ENCODE measurements at regions not wholly inside any gene's neighbourhood (a gene's known extent, or its start where the extent isn't known, plus 50 kb on each side); places are given as distances from the start of the nearest gene placed in this dataset.
"Not testable (repeated sequence)": the region's sequence is repeated elsewhere in the genome, so short reads cannot be mapped to it uniquely, and the experiment has no call there.

DNA sequence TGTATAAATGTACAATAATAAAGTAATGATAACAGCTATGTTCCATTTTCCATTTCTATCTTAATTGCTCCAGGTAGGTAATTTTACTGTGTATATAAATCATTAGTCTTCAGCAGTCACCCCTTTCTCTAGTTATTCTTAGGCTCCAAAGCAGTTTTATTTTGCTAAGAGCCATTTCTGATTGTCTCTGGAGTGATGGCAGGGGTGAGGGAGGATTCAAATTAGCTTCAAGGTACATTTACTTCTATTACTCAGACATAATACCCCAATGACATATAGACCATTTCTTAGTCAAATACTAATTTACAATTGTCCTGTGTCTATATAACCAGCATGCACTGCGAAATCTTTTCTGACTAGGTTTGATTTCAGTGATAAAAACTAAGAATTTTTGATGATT, 663.4 kb upstream of the PRMT6 start:
- no peak for DNase-seq (ENCODE audit: low read depth, low spot score)

DNA sequence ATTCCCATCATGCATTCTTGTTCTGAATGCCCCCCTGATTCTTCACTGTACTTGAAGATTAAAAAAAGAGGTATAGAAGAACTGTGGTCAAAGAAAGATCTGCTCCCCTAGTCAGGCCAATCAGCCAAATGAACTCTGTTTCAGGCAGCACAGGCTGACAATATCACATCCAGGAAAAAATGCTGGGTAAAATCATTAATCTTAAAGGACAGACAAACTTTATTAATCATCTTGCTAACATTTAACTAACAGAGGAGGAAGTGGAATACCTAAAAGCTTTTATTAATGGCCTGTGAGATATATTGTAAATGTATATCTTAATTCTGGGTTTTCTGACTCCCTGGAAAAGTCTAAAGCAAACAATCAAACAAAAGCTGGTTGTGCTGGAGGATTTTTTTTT, 660.5 kb upstream of the PRMT6 start:
- DNase-seq (ENCODE audit: low read depth, low spot score), result no peak

DNA sequence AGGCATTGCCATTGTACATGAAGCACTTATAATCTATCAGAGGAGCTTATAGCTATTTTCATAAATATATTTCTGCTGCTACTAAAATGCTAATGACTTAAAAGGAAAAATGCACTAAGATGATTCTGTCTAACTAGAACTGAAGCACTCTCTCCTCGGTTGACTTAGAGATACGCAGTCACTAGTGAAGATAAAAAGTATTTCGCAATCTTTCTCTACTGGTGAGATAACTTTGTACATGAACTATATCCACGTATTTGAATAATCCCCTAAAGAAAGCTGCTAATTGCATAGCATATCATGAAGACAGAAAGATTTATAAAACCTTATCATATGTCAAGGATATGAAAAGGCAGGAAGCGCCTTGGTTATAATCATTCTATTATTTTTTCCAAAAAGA, 658.1 kb upstream of the PRMT6 start:
- no peak for DNase-seq (ENCODE audit: low read depth, low spot score)

DNA sequence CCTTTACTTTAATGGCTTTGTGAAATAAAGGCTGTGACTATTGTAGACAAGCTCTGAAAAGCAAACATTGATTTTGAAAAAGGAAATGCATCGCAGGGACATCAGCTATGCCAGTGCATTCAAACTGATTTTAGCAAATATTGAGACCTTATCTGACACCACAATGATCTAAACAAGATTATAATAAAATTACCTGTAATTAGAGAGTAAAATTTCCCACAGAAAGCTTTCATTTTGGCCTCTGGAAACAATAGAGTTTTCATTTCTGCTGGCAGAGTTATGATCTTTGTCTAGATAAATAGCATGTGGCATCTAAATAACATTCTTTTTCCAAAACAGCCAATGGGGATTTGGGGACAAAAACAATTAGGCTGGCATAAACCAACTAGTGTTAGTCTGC, 650.4 kb upstream of the PRMT6 start:
- no peak for DNase-seq (ENCODE audit: low read depth, low spot score)

DNA sequence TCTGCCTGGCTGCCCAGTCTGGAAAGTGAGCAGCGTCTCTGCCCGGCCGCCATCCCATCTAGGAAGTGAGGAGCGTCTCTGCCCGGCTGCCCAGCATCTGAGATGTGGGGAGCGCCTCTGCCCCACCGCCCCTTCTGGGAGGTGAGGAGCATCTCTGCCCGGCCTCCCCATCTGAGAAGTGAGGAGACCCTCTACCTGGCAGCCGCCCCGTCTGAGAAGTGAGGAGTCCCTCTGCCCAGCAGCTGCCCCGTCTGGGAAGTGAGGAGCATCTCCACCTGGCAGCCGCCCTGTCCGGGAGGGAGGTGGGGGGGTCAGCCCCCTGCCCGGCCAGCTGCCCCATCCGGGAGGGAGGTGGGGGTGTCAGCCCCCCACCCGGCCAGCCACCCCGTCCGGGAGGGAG, 644.2 kb upstream of the PRMT6 start:
- not testable (repeated sequence) for DNase-seq (ENCODE audit: low read depth, low spot score)

GRCh38 chr1:106435269-106435668, 621.2 kb upstream of the PRMT6 start:
- peak; percentile 9 for DNase-seq (ENCODE audit: low read depth, low spot score)

DNA sequence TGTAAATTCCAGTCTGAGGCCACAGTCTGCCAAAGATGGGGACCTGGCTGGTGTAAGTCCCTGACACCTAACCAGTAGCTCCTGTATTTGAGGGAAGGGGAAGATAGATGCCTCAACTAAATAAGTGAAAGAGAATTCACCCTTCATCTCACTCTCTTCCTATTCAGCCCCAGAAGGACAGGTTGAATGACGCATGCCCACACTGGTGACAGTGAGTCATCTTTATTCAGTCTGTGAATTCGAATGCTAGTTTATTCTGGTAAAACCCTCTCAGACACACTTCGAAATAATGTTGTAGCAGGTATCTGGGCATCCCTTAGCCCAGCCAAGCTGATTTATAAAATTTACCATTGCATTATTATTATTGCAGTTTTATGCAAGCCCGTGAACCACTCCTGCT, 617.0 kb upstream of the PRMT6 start:
- no peak for DNase-seq (ENCODE audit: low read depth, low spot score)

GRCh38 chr1:106447466-106447865, 609.0 kb upstream of the PRMT6 start:
- no peak for DNase-seq (ENCODE audit: low read depth, low spot score)

GRCh38 chr1:106456832-106457231, 599.6 kb upstream of the PRMT6 start:
- DNase-seq (ENCODE audit: low read depth, low spot score), result no peak

GRCh38 chr1:106457368-106457767, 599.1 kb upstream of the PRMT6 start:
- DNase-seq (ENCODE audit: low read depth, low spot score), result no peak

GRCh38 chr1:106458866-106459265, 597.6 kb upstream of the PRMT6 start:
- DNase-seq (ENCODE audit: low read depth, low spot score), result no peak

- DNase-seq (ENCODE audit: low read depth, low spot score), result no peak
Observed at GRCh38 chr1:106459418-106459817, 597.1 kb upstream of the PRMT6 start.

- DNase-seq (ENCODE audit: low read depth, low spot score), result no peak
Observed at GRCh38 chr1:106465666-106466065, 590.8 kb upstream of the PRMT6 start.

DNA sequence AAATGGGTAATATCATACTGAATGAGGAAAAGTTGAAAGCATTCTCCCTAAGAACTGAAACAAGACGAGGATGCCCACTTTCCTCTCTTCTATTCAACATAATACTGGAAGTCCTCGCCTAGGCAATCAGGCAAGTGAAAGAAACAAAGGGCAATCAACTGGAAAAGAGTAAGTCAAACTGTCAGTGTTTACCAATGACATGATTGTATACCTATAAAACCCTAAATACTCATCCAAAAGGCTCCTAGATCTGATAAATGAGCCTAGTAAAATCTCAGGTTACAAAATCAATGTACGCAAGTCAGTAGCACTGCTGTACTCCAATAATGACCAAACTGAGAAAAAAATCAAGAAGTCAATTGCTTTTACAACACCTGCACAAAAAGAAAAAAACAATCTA, 575.8 kb upstream of the PRMT6 start:
- DNase-seq (ENCODE audit: low read depth, low spot score), result no peak

- DNase-seq (ENCODE audit: low read depth, low spot score), result no peak
Observed at GRCh38 chr1:106492880-106493279, 563.6 kb upstream of the PRMT6 start.

GRCh38 chr1:106494646-106495045, 561.8 kb upstream of the PRMT6 start:
- no peak for DNase-seq (ENCODE audit: low read depth, low spot score)

DNA sequence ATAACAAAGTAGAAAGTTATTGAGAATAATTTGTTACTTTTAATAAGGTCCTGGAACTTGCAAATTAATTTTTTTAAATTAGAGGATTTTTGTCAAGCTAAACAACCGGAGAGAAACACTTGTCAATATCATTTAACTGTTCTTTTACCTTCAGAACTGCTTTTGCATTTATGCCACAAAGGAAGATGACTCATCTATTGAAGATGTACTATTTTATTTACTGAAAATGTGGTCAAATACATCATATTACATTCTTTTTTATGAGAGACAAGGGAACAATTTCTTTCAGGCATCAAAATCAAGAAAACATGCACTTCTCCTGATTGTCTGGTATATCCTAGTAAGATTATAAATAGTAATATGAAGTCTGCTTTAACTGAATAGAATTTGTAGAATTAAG, 558.2 kb upstream of the PRMT6 start:
- no peak for DNase-seq (ENCODE audit: low read depth, low spot score)

DNA sequence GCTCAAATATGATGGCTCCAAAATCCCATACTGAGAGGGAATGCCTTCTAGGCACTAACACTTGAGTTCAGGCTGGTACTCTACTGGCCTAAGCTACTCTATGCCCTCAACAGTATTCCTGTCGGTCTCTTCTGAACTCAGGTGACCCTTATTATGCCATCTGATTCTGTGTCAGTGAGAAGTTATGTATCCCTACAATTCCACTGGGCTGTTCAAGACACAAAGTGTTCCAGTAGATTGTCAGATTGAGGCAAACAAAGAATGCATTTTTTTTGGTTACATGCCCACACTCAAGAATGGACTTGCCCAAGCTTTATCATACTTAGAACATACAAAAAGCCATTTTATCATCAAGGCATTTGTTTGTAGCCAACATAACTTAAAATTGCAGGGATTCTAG, 553.8 kb upstream of the PRMT6 start:
- DNase-seq (ENCODE audit: low read depth, low spot score), result no peak

DNA sequence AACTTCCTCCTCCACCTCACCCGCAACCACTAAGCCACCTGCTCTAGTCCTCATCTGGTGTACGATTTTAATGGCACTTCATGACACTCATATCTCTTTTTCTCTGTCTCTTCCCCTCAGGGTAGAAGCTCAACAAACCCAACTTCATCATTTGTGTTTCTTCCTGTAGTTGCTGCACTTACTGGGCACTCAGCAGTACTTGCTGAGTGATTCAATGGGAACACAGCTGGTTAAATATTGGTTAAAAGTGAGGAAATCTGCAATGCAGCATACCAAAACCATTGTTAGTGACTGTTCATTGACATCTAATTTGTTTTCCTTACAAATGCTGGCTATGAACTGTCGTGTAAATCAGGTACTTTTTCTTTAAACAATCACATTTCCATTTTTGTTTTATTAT, 541.1 kb upstream of the PRMT6 start:
- no peak for DNase-seq (ENCODE audit: low read depth, low spot score)

- peak; percentile 63 for DNase-seq (ENCODE audit: low read depth, low spot score)
Observed at GRCh38 chr1:106517224-106517623, 539.2 kb upstream of the PRMT6 start.

GRCh38 chr1:106523497-106523896, 533.0 kb upstream of the PRMT6 start:
- DNase-seq (ENCODE audit: low read depth, low spot score), result no peak

GRCh38 chr1:106524631-106525030, 531.8 kb upstream of the PRMT6 start:
- no peak for DNase-seq (ENCODE audit: low read depth, low spot score)

DNA sequence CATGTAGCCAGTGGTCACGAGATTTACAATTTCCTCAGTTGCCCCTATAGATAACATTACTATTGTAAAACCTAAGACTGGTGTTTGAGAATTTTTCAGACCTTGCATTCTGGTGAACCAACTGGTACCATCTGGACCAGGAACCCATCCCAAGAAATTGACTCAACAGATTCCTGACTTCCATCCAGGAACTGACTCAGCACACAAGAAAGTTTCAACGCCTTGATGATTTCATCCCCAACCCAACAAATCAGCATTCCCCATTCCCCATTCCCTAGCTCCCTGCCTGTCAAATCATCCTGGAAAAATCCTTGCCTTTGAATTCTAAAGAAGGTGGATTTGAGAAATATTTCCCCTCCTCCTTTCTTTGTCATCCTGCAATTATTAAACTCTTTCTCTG, 529.8 kb upstream of the PRMT6 start:
- no peak for DNase-seq (ENCODE audit: low read depth, low spot score)

DNA sequence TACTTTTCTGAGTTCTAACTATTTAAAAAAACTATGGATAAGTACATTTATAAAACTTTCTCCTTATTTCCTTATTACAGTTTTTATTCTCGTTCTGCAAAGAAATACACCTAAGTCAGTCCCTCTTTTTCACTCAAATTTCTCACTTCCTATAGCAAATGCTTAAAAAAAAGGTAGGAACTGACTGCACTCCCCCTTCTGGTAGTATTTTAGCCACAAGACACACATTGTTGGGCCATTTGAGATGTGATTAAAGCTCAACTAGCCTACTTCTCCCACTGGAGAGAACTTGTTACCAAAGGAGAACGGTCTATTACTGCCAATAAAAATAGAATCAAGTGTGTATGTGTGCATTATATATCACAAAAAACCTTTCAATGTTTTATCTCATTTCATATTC, 521.9 kb upstream of the PRMT6 start:
- DNase-seq (ENCODE audit: low read depth, low spot score), result no peak

DNA sequence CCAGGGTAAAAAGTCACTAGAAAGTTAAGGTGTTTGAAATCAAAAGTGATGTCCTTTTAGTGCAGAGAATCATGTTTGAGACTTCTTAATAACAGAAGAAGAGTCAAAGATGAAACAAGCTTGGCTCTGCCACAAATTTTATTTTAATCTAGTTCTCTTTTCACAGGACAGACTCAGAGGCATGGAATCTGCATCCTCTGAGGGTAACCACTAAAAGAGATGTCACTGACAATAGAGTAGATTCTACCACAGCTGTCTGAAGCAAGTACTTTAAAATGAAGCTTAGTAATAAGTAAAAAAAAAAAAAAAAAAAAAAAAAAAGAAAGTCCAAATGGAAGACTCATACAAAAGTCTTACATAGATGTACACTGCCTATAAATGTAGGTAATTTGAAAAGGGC, 519.7 kb upstream of the PRMT6 start:
- DNase-seq (ENCODE audit: low read depth, low spot score), result no peak

Measured in iPS DF 19.7 (cell line).